OCI-LY7 (cell line): ENCODE measurements at regions not wholly inside any gene's neighbourhood (a gene's known extent, or its start where the extent isn't known, plus 50 kb on each side); places are given as distances from the start of the nearest gene placed in this dataset.
A peak's percentile ranks its signal among the peaks of the same experiment; 100 is the strongest.

Source experiments
- BruUV-seq: library from RNA; stranded (reverse); fragments of 400-500 nt; replicated peaks from 2 replicates; lab custom pipeline; 2021; lab: Mats Ljungman, UMichigan
- CTCF ChIA-PET: fragments of 300-600 bp; sonication (Branson Sonifier 250); formaldehyde crosslinking; loops from one replicate; lab custom pipeline; 2022; ENCODE audit warnings: antibody characterized with exemption; ENCODE audit not compliant: unreplicated experiment; lab: Charles Lee
- POLR2A ChIA-PET: fragments of 300-600 bp; sonication (Branson Sonifier 250); formaldehyde crosslinking; loops from one replicate; lab custom pipeline; 2022; ENCODE audit warnings: antibody characterized with exemption; lab: Charles Lee
- DNase-seq: peaks from one replicate; pipeline ENCODE4 v3.0.0-alpha.2; 2015; ENCODE audit warnings: low spot score
- H2AFZ ChIP-seq: fragments of 200-600 bp; sonication (generic), shearing (Covaris generic); 2 replicates; pipeline ENCODE4 v1.6.1; 2014; ENCODE audit warnings: mild to moderate bottlenecking, antibody characterized with exemption, low read length, moderate library complexity
- H3K27ac ChIP-seq: fragments of 200-600 bp; sonication (generic); 2 replicates; pipeline ENCODE4 v1.5.1; 2014; ENCODE audit warnings: mixed run types, low read depth, mild to moderate bottlenecking, moderate library complexity, low read length, inconsistent platforms; ENCODE audit not compliant: poor library complexity, severe bottlenecking
- H3K36me3 ChIP-seq: fragments of 200-600 bp; sonication (generic); 2 replicates; pipeline ENCODE4 v1.6.1; 2014; ENCODE audit warnings: mild to moderate bottlenecking, antibody characterized with exemption, low read length, moderate library complexity, mixed read lengths; ENCODE audit not compliant: insufficient read depth
- H3K4me1 ChIP-seq: fragments of 200-600 bp; sonication (generic); 2 replicates; pipeline ENCODE4 v1.5.1; 2014; ENCODE audit warnings: mild to moderate bottlenecking, low read length; ENCODE audit not compliant: insufficient read depth, poor library complexity, severe bottlenecking
- H3K4me2 ChIP-seq: fragments of 200-600 bp; sonication (generic); 2 replicates; pipeline ENCODE4 v1.6.1; 2014; ENCODE audit warnings: mild to moderate bottlenecking, low read length
- H3K4me3 ChIP-seq: fragments of 200-600 bp; sonication (generic); 2 replicates; pipeline ENCODE4 v1.5.1; 2014; ENCODE audit warnings: mild to moderate bottlenecking, low read depth, low read length; ENCODE audit not compliant: poor library complexity, severe bottlenecking
- H3K79me2 ChIP-seq: fragments of 200-600 bp; sonication (generic); 2 replicates; pipeline ENCODE4 v1.6.1; 2016; ENCODE audit warnings: low read depth, mild to moderate bottlenecking, low read length, moderate library complexity, mixed read lengths; ENCODE audit not compliant: insufficient read depth
- H3K9me2 ChIP-seq: fragments of 200-600 bp; sonication (generic); 2 replicates; pipeline ENCODE4 v1.6.1; 2016; ENCODE audit warnings: mild to moderate bottlenecking, low read length, mixed read lengths; ENCODE audit not compliant: insufficient read depth
- H3K9me3 ChIP-seq: fragments of 200-600 bp; sonication (generic); 2 replicates; pipeline ENCODE4 v1.6.1; 2014; ENCODE audit warnings: mild to moderate bottlenecking, mixed run types, low read length, mixed read lengths
- H4K20me1 ChIP-seq: fragments of 200-600 bp; sonication (generic); 2 replicates; pipeline ENCODE4 v1.6.1; 2014; ENCODE audit warnings: mild to moderate bottlenecking, antibody characterized with exemption, low read length, moderate library complexity, mixed read lengths; ENCODE audit not compliant: insufficient read depth
- CTCF ChIP-seq: fragments of 200-600 bp; sonication (generic); conservative IDR thresholded peaks from 2 replicates; pipeline ENCODE4 v1.5.1; 2014; ENCODE audit warnings: mild to moderate bottlenecking, antibody characterized with exemption, low read length, moderate library complexity, mixed read lengths
- EZH2phosphoT487 ChIP-seq: fragments of 200-600 bp; sonication (generic); IDR thresholded peaks from 2 replicates; pipeline ENCODE4 v1.6.1; 2018; ENCODE audit warnings: low read depth, borderline replicate concordance, mild to moderate bottlenecking, mixed run types, antibody characterized with exemption, low read length, moderate library complexity, mixed read lengths
- intact Hi-C: fragments of 100-400 bp; cut with micrococcal nuclease; formaldehyde crosslinking; loops from one replicate; pipeline ENCODE4 v1.10.0; 2022; ENCODE audit not compliant: unreplicated experiment

GRCh38 chr2:9775999-9776712 is 67.1 kb upstream of the TAF1B start:
- BruUV-seq, result no TSS peak
- no peak overlapping the region for H3K4me3 ChIP-seq
- no peak overlapping the region for H3K27ac ChIP-seq
- no peaks in the 10 kb centered on the region for H3K9me2 ChIP-seq
- H3K79me2 ChIP-seq, result no peaks in the 10 kb centered on the region
- intact Hi-C loops, result no loop called here
- H3K4me1 ChIP-seq, result peaks cover 17% of the 10 kb centered on the region
- no peak for DNase-seq
- H3K36me3 ChIP-seq, result no peaks in the 10 kb centered on the region
- no peaks in the 10 kb centered on the region for H3K9me3 ChIP-seq
- ChIA-PET CTCF (no interaction called here), POLR2A (no interaction called here)
- TF ChIP-seq EZH2phosphoT487 (no peak), CTCF (no peak)
- no peak overlapping the region for H2AFZ ChIP-seq
- no peaks in the 10 kb centered on the region for H4K20me1 ChIP-seq
- H3K4me2 ChIP-seq, result no peak overlapping the region

- H3K4me1 ChIP-seq, result peaks cover 17% of the 10 kb centered on the region
- no peaks in the 10 kb centered on the region for H3K36me3 ChIP-seq
- POLR2A ChIA-PET, result no interaction called here
- no peaks in the 10 kb centered on the region for H3K9me3 ChIP-seq
- TF ChIP-seq CTCF, result no peak
- no peak for TF ChIP-seq EZH2phosphoT487
- H2AFZ ChIP-seq, result no peak overlapping the region
- CTCF ChIA-PET, result interaction anchor here (1.0 kb wide), 1 partner anchor 22 kb away, joined by 3 read pairs; no protein-coding TSS in a partner anchor
- no peak overlapping the region for H3K4me3 ChIP-seq
- intact Hi-C loops, result no loop called here
- no peaks in the 10 kb centered on the region for H3K79me2 ChIP-seq
- no peaks in the 10 kb centered on the region for H3K9me2 ChIP-seq
- H3K27ac ChIP-seq, result no peak overlapping the region
- BruUV-seq, result no TSS peak
- H3K4me2 ChIP-seq, result no peak overlapping the region
- no peak for DNase-seq
- H4K20me1 ChIP-seq, result no peaks in the 10 kb centered on the region
These were observed 66.2 kb upstream of the TAF1B start for GRCh38 chr2:9777081-9777480.

- CTCF ChIA-PET, result interaction anchor here (1.0 kb wide), 1 partner anchor 22 kb away, joined by 3 read pairs; no protein-coding TSS in a partner anchor
- Histone ChIP-seq H2AFZ (no peak overlapping the region), H3K79me2 (no peaks in the 10 kb centered on the region), H3K9me3 (no peaks in the 10 kb centered on the region), H3K4me3 (no peak overlapping the region), H3K4me1 (peaks cover 17% of the 10 kb centered on the region), H3K4me2 (no peak overlapping the region), H4K20me1 (no peaks in the 10 kb centered on the region), H3K36me3 (no peaks in the 10 kb centered on the region), H3K9me2 (no peaks in the 10 kb centered on the region), H3K27ac (no peak overlapping the region)
- no TSS peak for BruUV-seq
- POLR2A ChIA-PET, result no interaction called here
- intact Hi-C loops, result no loop called here
- TF ChIP-seq EZH2phosphoT487, result no peak
- TF ChIP-seq CTCF, result peak; percentile 70
- DNase-seq, result peak; percentile 28
These were observed 65.3 kb upstream of the TAF1B start for GRCh38 chr2:9778012-9778411.
